HL-60 (cell line): ENCODE measurements at regions not wholly inside any gene's neighbourhood (a gene's known extent, or its start where the extent isn't known, plus 50 kb on each side); places are given as distances from the start of the nearest gene placed in this dataset.

Experiments used
- CTCF ChIP-seq: IDR thresholded peaks from one replicate; pipeline ENCODE4 v1.5.1; 2011; ENCODE audit warnings: low read length, control low read depth, inconsistent platforms; ENCODE audit not compliant: insufficient read depth
- GABPA ChIP-seq: IDR thresholded peaks from 2 replicates; pipeline ENCODE4 v1.6.1; 2012; ENCODE audit warnings: low read depth
- POLR2AphosphoS5 ChIP-seq: IDR thresholded peaks from 2 replicates; pipeline ENCODE4 v1.6.1; 2012; ENCODE audit warnings: low read depth
- REST ChIP-seq: IDR thresholded peaks from 2 replicates; pipeline ENCODE4 v1.6.1; 2012; ENCODE audit warnings: low read depth; ENCODE audit not compliant: insufficient replicate concordance
- SPI1 ChIP-seq: IDR thresholded peaks from 2 replicates; pipeline ENCODE4 v1.6.1; 2012; ENCODE audit warnings: low read depth, mild to moderate bottlenecking, borderline replicate concordance

GRCh38 chr15:100710222-100710621, 107.8 kb downstream of the ASB7 start:
- no peak for TF ChIP-seq CTCF
- no peak for TF ChIP-seq POLR2AphosphoS5
- TF ChIP-seq REST: no peak
- no peak for TF ChIP-seq GABPA
- TF ChIP-seq SPI1: no peak
